ENCODE measurements at regions not wholly inside any gene's neighbourhood (a gene's known extent, or its start where the extent isn't known, plus 50 kb on each side); places are given as distances from the start of the nearest gene placed in this dataset.

- TF ChIP-seq TAF1 (conservative IDR thresholded peaks at IDR 0.05) (no peak), CTCF (IDR thresholded peaks at IDR 0.05; ENCODE audit: low read depth, low read length, missing input control) (no peak), FOXA1 (IDR thresholded peaks at IDR 0.05) (no peak)
Observed at GRCh38 chr1:69506311-69506710, 61.4 kb upstream of the LRRC7 start.
